Activated CD4-positive, alpha-beta T cell treated with anti-CD3 and anti-CD28 coated beads, Interleukin-10, Interleukin-2, amounts not matched to agents 100 ng/mL and 50 ng/mL, durations not matched to agents 16 hours and 8 hours (primary cell): ENCODE measurements at regions not wholly inside any gene's neighbourhood (a gene's known extent, or its start where the extent isn't known, plus 50 kb on each side); places are given as distances from the start of the nearest gene placed in this dataset.

Source experiments
- DNase-seq: peaks from one replicate; pipeline ENCODE4 v3.0.0-alpha.2; 2020

GRCh38 chr18:75558790-75559189 is 131.3 kb upstream of the SMIM21 start:
- DNase-seq = no peak

- DNase-seq = no peak
These were observed 129.3 kb upstream of the SMIM21 start for GRCh38 chr18:75556841-75557240.

DNA sequence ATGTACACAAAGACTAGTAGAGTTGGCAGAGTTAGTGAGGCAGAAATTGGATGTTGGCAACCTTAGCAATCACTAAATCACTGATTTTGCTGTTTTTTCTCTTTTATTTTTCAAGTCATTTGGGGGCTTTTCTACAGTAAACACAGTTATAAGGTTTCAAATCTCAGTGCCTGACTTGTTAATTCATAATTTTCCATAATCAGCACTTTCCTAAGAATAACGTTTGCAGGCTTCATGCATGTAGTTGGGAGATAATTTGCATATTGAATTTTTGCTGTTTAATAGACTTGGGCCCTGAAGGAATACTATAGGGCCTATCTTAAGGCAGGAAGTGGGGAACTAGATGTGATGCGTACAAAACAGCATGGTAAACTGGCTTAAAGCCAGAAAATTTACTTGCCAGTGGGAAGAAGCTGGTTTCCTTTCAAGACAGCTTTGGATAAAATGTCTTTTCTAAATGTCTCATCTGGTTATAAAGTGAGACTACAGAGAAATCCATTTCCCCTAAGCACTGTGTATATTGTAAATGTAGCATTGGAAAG is 127.2 kb upstream of the SMIM21 start:
- no peak for DNase-seq

- no peak for DNase-seq
These were observed 126.7 kb upstream of the SMIM21 start for GRCh38 chr18:75554176-75554575.

DNA sequence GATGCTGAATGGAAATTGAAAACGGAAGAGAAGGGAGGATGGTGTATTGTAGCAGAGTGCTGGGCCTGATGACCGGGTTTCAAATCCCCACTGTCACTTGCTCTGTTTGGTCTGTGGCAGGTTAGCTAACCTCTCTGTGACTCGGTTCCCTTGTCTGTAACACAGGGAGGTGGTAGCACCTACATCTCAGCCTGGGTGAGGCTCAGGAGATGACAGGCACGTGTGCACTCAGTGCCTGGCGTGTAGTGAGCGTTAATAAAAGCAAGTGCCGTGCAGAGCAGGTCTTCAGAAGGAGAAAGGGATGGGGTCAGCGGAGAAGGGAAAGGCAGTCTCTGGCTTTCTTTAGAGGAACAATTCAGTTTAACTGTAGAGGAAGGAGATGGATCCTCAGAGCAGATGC is 125.5 kb upstream of the SMIM21 start:
- no peak for DNase-seq

- DNase-seq = no peak
These were observed 123.6 kb upstream of the SMIM21 start for GRCh38 chr18:75551071-75551470.

DNA sequence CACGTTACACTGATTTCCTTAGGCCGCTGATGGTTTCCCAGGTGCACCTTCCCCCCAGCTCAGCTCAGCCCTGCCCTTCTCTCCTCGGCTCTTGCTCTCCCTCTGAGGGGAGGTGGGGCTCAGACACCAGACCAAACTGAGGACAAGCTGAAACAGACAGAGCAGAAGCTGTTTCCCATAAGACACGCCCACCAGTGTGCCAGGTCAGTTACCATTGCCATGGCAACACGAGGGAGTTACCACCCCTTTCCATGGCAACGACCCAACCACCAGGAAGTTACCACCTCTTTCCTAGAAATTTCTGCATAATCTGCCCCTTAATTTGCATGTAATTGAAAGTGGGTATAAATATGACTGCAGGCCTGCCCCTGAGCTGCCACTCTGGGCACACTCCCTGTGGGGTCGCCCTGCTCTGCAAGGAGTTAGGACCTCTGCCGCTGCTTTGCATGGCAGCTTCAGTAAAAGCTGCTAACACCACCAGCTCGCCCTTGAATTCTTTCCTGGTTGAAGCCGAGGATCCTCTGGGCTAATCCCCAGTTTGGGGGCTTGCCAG is 120.9 kb upstream of the SMIM21 start:
- peak; percentile 17 for DNase-seq

DNA sequence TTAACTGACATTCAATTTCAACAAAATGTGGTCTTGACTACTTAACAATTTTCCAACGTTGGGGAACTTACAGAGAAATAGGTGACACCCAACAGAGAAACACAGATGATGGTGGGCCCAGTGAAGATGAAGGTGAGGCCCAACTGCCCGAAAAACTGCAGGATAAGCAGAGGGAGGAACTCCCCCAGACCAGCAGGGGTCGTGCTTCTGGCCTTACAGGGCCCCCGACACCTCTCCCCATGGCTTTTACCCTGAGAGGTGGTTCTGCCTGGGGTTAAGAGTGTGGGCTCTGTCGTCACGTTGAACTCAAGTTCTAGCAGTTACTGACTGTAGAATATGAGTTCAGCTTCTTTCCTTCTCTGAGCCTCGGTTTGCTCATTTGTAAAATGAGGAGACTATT is 119.5 kb upstream of the SMIM21 start:
- no peak for DNase-seq

DNA sequence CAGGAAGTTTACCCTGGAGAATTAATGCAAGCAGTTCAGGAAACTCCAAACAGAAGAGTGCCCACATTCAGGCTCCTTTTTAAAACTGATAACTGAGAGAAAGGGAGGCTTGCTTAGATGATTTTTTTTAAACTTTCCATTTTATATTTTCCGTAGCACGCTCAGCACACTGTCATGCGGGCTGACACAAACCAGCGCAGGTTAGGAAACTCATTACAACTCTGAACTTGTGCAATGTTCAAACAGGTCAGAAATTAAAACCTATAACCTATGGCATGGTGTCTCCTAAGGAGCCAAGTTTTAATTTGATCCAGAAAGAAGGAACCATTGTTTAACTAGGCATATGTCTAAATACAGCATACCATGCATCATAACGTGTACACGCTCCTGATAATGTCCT is 117.7 kb upstream of the SMIM21 start:
- DNase-seq = no peak

- DNase-seq = no peak
These were observed 117.0 kb upstream of the SMIM21 start for GRCh38 chr18:75544496-75544895.

DNA sequence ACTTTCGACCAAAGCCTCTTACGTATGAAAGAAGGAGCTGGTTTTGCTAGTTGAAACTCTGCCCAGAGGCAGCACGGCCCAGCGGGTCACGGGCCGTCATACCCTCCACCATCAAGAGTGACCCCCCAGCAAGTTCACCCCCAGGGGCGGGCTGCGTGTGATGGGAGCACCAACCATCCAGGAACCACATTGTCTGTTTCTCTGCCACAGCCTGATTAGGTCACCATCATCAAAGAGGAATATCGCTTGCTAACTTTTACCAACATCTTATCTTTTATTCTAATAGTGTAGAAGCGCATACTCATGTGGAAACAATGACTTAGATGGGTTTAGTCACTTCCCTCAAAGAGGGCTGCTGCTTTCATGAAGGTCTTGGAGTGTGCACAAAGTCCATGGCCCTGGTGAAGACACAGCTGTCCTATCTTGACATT is 116.6 kb upstream of the SMIM21 start:
- DNase-seq = no peak

DNA sequence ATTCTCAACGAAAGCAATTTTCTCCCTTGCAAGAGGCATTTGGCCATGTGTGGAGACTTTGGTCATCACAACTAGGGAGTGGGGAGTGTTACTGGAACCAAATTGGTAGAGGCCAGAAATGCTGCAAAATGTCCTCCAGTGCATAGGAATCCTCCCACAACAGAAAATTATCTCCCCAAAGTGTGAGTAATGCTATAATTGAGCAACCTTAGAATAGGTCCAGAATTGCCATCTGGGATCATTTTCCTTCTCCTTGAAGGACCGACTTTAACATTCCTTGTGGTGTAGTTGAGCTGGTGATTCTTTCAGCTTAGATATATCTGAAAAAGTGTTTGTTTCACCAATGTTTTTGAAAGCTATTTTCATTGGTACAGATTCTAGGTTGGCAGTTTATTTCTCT is 111.2 kb upstream of the SMIM21 start:
- DNase-seq = no peak

GRCh38 chr18:75533950-75534349 is 106.4 kb upstream of the SMIM21 start:
- no peak for DNase-seq

DNA sequence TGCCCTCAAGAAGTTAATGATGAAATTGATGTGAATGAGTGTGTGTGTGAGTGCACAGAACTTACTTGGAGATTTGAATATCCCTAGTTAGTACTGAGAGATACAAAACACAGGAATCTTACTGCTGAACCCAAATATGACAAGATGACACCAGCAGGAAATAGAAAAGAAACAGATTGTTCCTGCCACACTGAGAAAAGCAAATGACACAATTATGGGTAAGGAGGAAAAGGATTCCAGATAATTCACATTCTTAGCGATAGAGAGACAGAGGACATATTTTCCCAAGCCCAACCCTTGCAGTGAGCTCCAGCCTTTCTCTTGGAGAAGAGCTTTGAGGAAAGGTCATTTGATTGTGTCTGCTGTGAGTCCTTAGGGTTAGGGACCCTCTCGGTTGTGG is 105.7 kb upstream of the SMIM21 start:
- DNase-seq = no peak

DNA sequence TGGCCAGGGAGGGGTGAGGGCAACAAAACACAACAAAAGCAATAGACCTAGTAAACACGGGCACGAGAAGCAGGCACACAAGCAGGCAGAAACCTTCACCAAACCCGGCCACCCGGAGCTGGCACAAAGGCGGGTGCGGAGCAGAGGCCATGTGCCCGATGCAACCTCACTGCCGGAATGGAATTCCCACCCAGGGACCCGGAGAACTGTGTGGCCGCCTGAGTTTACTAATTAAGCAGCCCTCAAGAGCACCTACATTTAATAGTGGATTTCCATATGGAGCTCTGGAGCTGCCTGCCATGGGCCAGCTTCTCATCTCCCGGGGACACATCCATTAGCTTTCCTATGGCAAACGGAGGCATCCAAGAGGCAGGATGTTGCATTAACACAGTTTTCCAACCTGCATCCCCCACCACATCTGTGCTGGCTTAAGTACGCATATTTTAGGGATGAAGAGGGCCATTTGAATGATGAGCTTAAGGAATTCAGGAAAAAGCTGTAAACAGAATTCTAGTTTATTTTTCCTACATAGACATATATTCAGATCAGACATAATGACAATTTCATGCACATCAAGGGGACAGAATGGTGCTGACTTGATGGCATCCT is 104.5 kb upstream of the SMIM21 start:
- DNase-seq = no peak

GRCh38 chr18:75531212-75531850 is 103.8 kb upstream of the SMIM21 start:
- no peak for DNase-seq

- no peak for DNase-seq
These were observed 103.2 kb upstream of the SMIM21 start for GRCh38 chr18:75530566-75531211.

DNA sequence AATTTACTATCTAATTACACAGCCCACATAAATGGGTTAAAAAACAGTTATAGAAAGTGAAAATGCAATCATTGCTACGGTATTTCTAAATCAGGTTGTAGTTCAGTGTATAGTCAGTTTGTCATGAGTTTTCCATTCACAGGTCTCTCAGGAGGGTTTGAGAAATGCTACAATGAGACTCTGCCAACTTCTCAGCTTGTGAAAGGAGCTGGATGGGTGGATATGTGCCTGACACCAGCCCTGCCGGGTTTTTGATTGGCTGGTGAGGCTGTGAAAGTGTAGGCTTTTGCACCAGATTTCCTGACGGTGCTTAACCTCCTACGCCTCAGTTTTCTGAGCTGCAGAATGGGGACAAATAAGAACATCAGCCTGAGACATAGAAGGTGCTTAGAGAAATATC is 102.6 kb upstream of the SMIM21 start:
- no peak for DNase-seq

GRCh38 chr18:75529394-75529793 is 101.9 kb upstream of the SMIM21 start:
- no peak for DNase-seq

DNA sequence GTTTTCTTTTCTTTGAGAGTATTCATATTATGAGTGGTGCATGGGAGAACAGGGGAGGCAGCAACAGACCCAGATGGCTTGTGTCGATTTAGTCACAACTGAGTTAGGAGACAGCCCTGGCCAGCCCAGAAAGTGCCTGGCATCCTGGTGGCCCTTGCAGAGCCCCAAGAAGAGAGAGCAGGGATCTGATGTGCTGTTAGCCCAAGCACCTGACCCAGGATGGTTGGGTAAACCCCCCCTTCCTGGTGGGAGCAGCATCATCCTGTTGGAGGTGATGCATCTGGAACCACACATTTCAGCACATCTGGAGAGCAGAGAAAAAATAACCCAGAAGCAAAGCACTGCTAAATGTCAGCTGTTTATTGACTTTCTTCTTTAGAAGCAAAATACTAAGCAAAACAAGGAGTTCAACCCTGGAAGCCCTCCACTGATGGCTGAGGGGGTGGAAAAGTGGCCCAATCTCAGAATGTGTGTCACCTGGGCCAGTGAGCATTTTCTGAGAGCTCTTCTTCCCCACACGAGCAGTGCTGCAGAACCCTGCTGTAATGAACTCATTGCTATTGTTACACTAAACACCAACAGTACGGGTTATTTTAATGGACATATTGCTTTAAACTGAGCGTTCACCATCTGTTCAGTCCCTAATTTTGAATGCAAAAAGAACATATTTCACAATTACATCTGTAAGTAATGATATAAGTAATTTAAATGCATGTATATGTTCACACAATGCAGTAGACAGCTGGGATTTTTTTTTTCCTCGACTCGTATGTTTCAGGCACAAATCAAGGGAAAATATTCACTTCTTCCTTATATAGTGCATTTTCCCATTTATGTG is 100.6 kb upstream of the SMIM21 start:
- no peak for DNase-seq

GRCh38 chr18:75526038-75526437 is 98.5 kb upstream of the SMIM21 start:
- no peak for DNase-seq

DNA sequence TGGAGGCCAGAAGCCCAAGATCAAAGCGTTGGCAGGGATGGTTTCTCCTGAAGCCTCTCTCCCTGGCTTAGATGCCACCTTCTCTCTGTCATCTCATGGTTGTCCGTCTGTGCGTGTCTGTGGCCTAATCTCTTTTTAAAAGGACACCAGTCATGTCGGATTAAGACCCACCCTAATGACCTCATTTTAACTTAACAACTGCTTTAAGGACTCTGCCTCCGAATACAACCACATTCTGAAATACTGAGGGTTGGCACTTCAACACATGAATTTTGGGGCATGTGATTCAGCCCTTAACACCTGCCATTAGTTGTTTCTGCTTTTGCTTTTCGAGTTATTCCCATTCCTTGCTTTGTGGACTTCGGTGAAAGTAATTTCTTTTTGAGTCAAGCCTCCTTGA is 97.8 kb upstream of the SMIM21 start:
- no peak for DNase-seq

GRCh38 chr18:75524841-75525240 is 97.3 kb upstream of the SMIM21 start:
- no peak for DNase-seq
